GM12892 (cell line): ENCODE measurements at regions not wholly inside any gene's neighbourhood (a gene's known extent, or its start where the extent isn't known, plus 50 kb on each side); places are given as distances from the start of the nearest gene placed in this dataset.
"Not testable (repeated sequence)": the region's sequence is repeated elsewhere in the genome, so short reads cannot be mapped to it uniquely, and the experiment has no call there.

Experiments used
- DNase-seq: peaks from one replicate; pipeline ENCODE4 v3.0.0; 2011; ENCODE audit not compliant: insufficient read length
- FAIRE-seq: peaks from 2 replicates; lab custom pipeline; 2011; peaks lifted over from hg19 to GRCh38; lab: Jason Lieb, UNC
- POLR2A ChIP-seq: IDR thresholded peaks from 2 replicates; pipeline ENCODE4 v1.6.1; 2011; ENCODE audit warnings: low read depth, low read length, control low read depth
- POLR2AphosphoS5 ChIP-seq: IDR thresholded peaks from 2 replicates; pipeline ENCODE4 v1.6.1; 2011; ENCODE audit warnings: low read depth, low read length, control low read depth
- TAF1 ChIP-seq: IDR thresholded peaks from 2 replicates; pipeline ENCODE4 v1.6.1; 2011; ENCODE audit warnings: low read depth, mild to moderate bottlenecking, control low read depth, low read length, borderline replicate concordance

- DNase-seq (no peak), FAIRE-seq (no peak)
- no peak for TF ChIP-seq TAF1
- TF ChIP-seq POLR2A, result no peak
- TF ChIP-seq POLR2AphosphoS5, result no peak
Observed at GRCh38 chr4:79561751-79562150, 153.7 kb upstream of the GK2 start.

DNA sequence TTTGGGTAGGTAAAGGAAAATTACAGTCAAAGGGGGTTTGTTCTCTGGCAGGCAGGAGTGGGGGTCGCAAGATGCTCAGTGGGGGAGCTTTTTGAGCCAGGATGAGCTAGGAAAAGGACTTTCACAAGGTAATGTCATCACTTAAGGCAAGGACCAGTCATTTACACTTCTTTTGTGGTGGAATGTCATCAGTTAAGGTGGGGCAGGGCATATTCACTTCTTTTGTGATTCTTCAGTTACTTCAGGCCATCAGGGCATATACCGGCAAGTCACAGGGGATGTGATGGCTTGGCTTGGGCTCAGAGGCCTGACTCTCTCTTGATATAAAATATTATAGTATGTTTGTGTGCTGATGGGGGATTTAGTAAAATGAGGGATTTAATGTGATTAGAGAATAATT, 151.4 kb upstream of the GK2 start:
- not testable (repeated sequence) for DNase-seq, FAIRE-seq

DNA sequence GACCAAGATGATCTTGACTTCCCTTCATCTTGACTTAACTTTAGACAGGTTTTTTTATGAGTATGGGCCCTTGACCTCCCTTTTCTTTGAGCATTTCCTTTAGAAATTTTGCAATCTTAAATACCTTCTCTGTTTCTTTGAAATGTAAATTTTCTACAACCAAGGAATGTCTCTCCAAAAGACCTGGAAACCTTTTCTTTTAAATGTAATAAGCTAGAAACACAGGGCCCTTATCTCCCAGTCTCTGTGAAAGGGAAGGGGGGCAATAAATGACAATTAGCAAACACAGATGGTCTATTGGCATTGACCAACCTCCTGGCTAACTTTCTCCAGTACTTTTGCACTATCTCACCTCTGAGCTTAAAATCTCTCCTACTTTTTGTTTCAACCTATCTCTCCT, 144.3 kb upstream of the GK2 start:
- FAIRE-seq, result no peak

GRCh38 chr4:79551555-79551954, 143.5 kb upstream of the GK2 start:
- TF ChIP-seq TAF1, result no peak
- no peak for FAIRE-seq
- no peak for DNase-seq

More for the DNA sequence above, 144.3 kb upstream of the GK2 start:
- DNase-seq, result no peak
- TF ChIP-seq TAF1, result no peak
- TF ChIP-seq POLR2AphosphoS5, result no peak
- TF ChIP-seq POLR2A, result no peak

DNA sequence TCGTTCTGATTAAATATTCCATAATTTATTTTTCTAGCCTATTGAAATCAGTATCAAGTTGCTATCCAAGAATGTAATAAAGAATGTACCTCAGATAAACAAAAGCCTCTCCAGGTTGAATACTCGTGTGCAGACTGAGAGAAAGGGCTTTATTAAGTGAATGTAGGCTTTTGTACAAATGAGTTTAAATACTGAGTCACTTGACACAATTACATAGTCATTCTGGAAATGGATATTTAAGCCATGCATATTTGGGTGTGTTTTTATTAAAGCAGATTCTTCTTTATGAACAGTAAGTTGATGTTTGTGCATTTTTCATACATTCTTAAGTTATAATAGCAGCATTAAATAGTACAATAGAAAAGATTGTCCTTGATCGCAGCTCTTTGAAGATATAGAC, 139.8 kb upstream of the GK2 start:
- TF ChIP-seq POLR2A (no peak), POLR2AphosphoS5 (no peak), TAF1 (no peak)
- no peak for FAIRE-seq
- no peak for DNase-seq

- DNase-seq, FAIRE-seq: not testable (repeated sequence)
Observed at GRCh38 chr4:79545292-79545691, 137.3 kb upstream of the GK2 start.

- TF ChIP-seq POLR2A (no peak), POLR2AphosphoS5 (no peak), TAF1 (no peak)
- no peak for FAIRE-seq
- DNase-seq, result no peak
Observed at GRCh38 chr4:79540143-79540542, 132.1 kb upstream of the GK2 start.

DNA sequence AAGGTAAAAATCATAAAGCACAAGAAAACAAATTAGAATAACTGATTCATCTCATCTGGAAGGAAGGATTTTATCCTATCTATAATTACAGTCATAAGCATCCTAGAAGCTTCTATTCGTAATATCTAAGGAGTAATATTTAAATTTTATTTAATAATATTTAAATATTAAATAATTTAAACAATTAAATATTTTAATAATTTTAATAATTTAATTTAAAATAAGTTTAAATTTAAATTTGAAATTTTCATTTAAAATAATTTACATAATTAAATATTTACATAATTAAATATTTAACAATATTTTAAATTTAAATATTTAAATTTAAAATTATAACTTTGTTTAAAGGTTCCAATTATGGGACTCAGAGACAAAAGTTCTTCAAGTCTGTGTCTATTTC, 127.5 kb upstream of the GK2 start:
- no peak for FAIRE-seq
- no peak for TF ChIP-seq TAF1
- TF ChIP-seq POLR2A, result no peak
- TF ChIP-seq POLR2AphosphoS5, result no peak
- no peak for DNase-seq

GRCh38 chr4:79528241-79528706, 120.2 kb upstream of the GK2 start:
- no peak for DNase-seq
- TF ChIP-seq POLR2AphosphoS5 (no peak), POLR2A (no peak), TAF1 (no peak)
- no peak for FAIRE-seq

- DNase-seq (no peak), FAIRE-seq (no peak)
Observed at GRCh38 chr4:79526641-79527565, 118.9 kb upstream of the GK2 start.

DNA sequence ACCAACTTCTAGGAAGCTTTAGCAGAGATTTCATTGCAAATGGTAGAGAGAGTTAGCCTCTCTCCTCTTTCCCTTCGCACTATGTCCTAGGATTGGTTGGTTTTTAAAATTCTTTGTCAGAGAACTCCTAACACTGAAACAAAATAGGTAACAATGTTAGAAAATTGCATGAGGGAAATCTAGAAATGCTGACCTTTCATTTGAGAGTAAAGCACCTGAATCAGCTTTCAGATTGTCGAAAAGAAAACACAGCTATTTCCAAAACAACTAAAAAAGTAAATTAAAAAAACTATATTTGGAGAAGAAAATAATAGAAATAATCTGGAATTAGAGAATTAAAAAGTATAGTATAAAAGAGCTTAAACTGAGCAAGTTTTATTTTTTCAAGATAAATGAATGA, 108.1 kb upstream of the GK2 start:
- TF ChIP-seq POLR2AphosphoS5 (no peak), TAF1 (no peak)
- no peak for DNase-seq
- no peak for FAIRE-seq

More at GRCh38 chr4:79526641-79527565, 118.9 kb upstream of the GK2 start:
- TF ChIP-seq POLR2A (no peak), TAF1 (no peak), POLR2AphosphoS5 (no peak)

DNA sequence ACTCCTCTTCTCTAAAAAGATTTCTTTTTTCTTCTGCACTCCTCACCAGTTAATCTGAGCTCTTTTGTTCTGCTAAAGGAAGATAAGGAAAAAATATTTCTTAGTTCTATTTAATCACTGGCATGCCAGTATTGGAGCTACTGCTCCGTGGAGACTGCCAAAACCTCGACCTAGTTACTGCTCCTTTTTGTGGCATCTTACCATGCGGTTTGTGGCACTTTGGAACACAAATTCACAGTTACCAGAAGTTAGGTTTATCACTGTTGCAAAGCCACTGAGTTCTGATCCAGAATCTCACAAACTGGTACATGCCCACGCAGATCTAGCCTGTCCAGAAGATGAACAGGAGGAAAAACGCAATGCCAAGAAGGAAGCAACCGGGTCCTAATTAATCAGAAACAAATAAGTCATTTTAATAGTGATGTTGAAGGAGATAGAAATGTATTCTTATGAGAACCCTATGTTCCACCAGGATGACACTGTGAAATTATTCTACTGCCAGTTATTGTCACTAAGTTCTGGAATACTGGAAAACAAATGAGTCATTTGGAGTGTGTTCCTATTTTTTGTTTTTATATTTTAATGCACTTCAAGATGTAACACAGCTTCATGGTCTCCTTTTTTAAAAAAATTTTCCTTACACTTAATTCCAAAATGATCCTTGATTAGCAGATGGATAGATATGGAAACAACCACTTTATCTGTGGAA, 106.7 kb upstream of the GK2 start:
- FAIRE-seq (no peak), DNase-seq (no peak)
- TF ChIP-seq TAF1 (no peak), POLR2A (no peak), POLR2AphosphoS5 (no peak)
